Suprapubic skin (tissue), 4 donors: ENCODE measurements at regions not wholly inside any gene's neighbourhood (a gene's known extent, or its start where the extent isn't known, plus 50 kb on each side); places are given as distances from the start of the nearest gene placed in this dataset.

ENCODE experiments used
- POLR2A ChIP-seq, 2 donors: fragments of 450-650 bp; IDR thresholded peaks; one replicate each; pipeline ENCODE4 v1.6.1; 2017; ENCODE audit warnings: antibody characterized with exemption in 2 of 2, mild to moderate bottlenecking in 2 of 2, moderate library complexity in 2 of 2
- POLR2AphosphoS5 ChIP-seq, 3 donors: sonication (generic); formaldehyde crosslinking; IDR thresholded peaks; one replicate each; pipeline ENCODE4 v1.6.1; 2017; ENCODE audit warnings: antibody characterized with exemption in 3 of 3
- TF ChIP-seq, protein P1 (sequence below), 2 donors: fragments of 200-600 bp in 1 of 2; fragments of 450-650 bp in 1 of 2; sonication (generic) in 1 of 2; IDR thresholded peaks; one replicate each; pipeline ENCODE4 v1.5.1; 2016 to 2019; ENCODE audit warnings: antibody characterized with exemption in 2 of 2, mild to moderate bottlenecking in 1 of 2, moderate library complexity in 1 of 2

DNA sequence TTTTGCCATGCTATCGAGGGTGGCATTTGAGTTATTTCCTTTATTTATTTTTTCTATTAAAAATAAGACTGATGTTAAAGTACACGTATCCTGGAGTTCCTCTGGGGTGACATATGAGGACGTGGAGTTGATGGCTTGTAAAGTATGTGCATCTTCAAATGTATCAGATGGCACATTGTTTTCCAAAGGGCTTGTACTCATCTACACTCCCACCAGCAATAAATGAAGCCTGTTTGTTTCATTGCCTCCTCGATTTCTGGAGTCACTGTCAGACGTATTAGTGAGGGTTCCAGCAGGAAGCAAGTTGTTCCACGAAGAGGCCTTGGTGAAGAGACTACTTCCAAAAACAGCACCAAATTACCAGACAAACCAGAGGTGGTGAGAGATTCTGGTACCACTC is 423.9 kb downstream of the NPHP4 start:
- TF ChIP-seq POLR2A (IDR thresholded peaks at IDR 0.05) (no peak), POLR2AphosphoS5 (IDR thresholded peaks at IDR 0.05) (no peak)
- TF ChIP-seq, protein P1, sequence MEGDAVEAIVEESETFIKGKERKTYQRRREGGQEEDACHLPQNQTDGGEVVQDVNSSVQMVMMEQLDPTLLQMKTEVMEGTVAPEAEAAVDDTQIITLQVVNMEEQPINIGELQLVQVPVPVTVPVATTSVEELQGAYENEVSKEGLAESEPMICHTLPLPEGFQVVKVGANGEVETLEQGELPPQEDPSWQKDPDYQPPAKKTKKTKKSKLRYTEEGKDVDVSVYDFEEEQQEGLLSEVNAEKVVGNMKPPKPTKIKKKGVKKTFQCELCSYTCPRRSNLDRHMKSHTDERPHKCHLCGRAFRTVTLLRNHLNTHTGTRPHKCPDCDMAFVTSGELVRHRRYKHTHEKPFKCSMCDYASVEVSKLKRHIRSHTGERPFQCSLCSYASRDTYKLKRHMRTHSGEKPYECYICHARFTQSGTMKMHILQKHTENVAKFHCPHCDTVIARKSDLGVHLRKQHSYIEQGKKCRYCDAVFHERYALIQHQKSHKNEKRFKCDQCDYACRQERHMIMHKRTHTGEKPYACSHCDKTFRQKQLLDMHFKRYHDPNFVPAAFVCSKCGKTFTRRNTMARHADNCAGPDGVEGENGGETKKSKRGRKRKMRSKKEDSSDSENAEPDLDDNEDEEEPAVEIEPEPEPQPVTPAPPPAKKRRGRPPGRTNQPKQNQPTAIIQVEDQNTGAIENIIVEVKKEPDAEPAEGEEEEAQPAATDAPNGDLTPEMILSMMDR (IDR thresholded peaks at IDR 0.05) = no peak
